Spinal cord (tissue), 9 donors: ENCODE measurements at regions not wholly inside any gene's neighbourhood (a gene's known extent, or its start where the extent isn't known, plus 50 kb on each side); places are given as distances from the start of the nearest gene placed in this dataset.
A peak's percentile ranks its signal among the peaks of the same experiment; 100 is the strongest.
"Not testable (repeated sequence)": the region's sequence is repeated elsewhere in the genome, so short reads cannot be mapped to it uniquely, and the experiment has no call there.

Experiments used
- DNase-seq, 6 donors: peaks; one replicate each; pipeline versions ENCODE4 v3.0.0 to v3.0.0-alpha.2; 2013 to 2015; ENCODE audit warnings: low spot score in 6 of 6, low read depth in 4 of 6
- H3K27ac ChIP-seq: one replicate; pipeline ENCODE4 v1.5.1; 2013; ENCODE audit warnings: low read depth, low read length, control low read depth
- H3K27me3 ChIP-seq: one replicate; pipeline ENCODE4 v1.6.1; 2013; ENCODE audit warnings: low read length; ENCODE audit not compliant: control insufficient read depth, insufficient read depth
- H3K36me3 ChIP-seq: one replicate; pipeline ENCODE4 v1.6.1; 2013; ENCODE audit warnings: low read length; ENCODE audit not compliant: control insufficient read depth, insufficient read depth
- H3K4me1 ChIP-seq: one replicate; pipeline ENCODE4 v1.6.1; 2013; ENCODE audit warnings: low read length; ENCODE audit not compliant: control insufficient read depth, insufficient read depth
- H3K4me3 ChIP-seq: one replicate; pipeline ENCODE4 v1.5.1; 2013; ENCODE audit warnings: low read depth, low read length, control low read depth
- H3K9me3 ChIP-seq: one replicate; pipeline ENCODE4 v1.6.1; 2013; ENCODE audit warnings: low read length; ENCODE audit not compliant: control insufficient read depth, insufficient read depth
- WGBS: methylation state at CpG from one replicate; pipeline ENCODE4 v1.1.5; 2013; ENCODE audit warnings: missing lambda C conversion rate; ENCODE audit not compliant: insufficient coverage; 5-methylcytosine and 5-hydroxymethylcytosine counted together
- donor health status: healthy.

GRCh38 chr10:56231436-56231835 is 129.6 kb downstream of the ZWINT start:
- H3K27ac ChIP-seq = no peak overlapping the region
- H3K9me3 ChIP-seq = no peaks in the 10 kb centered on the region
- no peak for DNase-seq
- no peaks in the 10 kb centered on the region for H3K36me3 ChIP-seq
- no peaks in the 10 kb centered on the region for H3K27me3 ChIP-seq
- no peaks in the 10 kb centered on the region for H3K4me1 ChIP-seq
- 67% methylated on average over 3 of the region's 5 CpGs for WGBS
- H3K4me3 ChIP-seq = no peak overlapping the region

- H3K9me3 ChIP-seq = no peaks in the 10 kb centered on the region
- WGBS = 83% methylated on average over 1 of the region's 3 CpGs
- H3K4me1 ChIP-seq = no peaks in the 10 kb centered on the region
- H3K27me3 ChIP-seq = no peaks in the 10 kb centered on the region
- no peaks in the 10 kb centered on the region for H3K36me3 ChIP-seq
- no peak overlapping the region for H3K4me3 ChIP-seq
- DNase-seq = no peak
- no peak overlapping the region for H3K27ac ChIP-seq
Measured at GRCh38 chr10:56222237-56222636, 138.8 kb downstream of the ZWINT start.

GRCh38 chr10:56212951-56213350 is 148.1 kb downstream of the ZWINT start:
- no peak overlapping the region for H3K27ac ChIP-seq
- no peak overlapping the region for H3K4me3 ChIP-seq
- no peaks in the 10 kb centered on the region for H3K4me1 ChIP-seq
- WGBS = 92% methylated on average over 6 of the region's 6 CpGs
- no peaks in the 10 kb centered on the region for H3K9me3 ChIP-seq
- no peaks in the 10 kb centered on the region for H3K27me3 ChIP-seq
- DNase-seq = no peak
- H3K36me3 ChIP-seq = no peaks in the 10 kb centered on the region

DNA sequence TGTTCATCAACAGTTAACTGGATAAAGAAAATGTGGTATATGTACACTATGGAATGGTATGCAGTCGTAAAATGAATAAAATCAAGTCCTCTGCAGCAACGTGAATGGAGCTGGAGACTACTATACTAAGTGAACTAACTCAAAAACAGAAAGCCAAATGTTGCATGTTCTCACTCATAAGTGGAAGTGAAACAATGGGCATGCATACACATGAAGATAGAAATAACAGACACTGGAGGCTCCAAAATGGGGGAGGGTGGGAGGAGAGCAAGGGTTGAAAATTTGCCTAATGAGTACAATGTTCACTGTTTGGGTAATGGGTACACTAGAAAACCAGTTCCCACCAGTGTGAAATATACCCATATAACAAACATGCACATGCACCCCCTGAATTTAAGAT is 179.5 kb downstream of the ZWINT start:
- H3K27me3 ChIP-seq = no peaks in the 10 kb centered on the region
- no peaks in the 10 kb centered on the region for H3K9me3 ChIP-seq
- DNase-seq = no peak
- H3K36me3 ChIP-seq = no peaks in the 10 kb centered on the region
- WGBS = no CpG with 5 or more reads among the region's 2 CpGs
- H3K4me3 ChIP-seq = no peak overlapping the region
- H3K27ac ChIP-seq = no peak overlapping the region
- no peaks in the 10 kb centered on the region for H3K4me1 ChIP-seq

DNA sequence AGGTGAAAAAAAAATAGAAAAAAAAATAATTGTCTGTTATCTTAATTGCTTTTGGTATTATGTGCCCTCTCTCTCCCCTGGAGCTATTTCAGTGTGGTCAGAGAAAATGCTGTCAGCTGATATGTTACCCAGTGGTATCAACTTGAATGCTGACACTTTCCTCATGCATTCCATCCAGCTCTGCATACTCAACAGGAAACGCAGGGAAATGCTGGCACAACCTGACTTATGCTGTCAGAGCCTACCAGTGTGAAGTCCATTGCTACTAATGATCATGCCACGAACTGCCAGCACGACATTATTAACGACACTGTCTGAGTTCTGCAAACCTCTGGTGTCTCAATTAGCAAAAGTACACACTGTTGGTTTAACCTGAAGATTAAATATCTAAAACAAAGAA is 182.8 kb downstream of the ZWINT start:
- 31% methylated on average over 2 of the region's 4 CpGs for WGBS
- Histone ChIP-seq H3K27ac (no peak overlapping the region), H3K4me1 (no peaks in the 10 kb centered on the region), H3K36me3 (no peaks in the 10 kb centered on the region), H3K9me3 (no peaks in the 10 kb centered on the region), H3K27me3 (no peaks in the 10 kb centered on the region), H3K4me3 (no peak overlapping the region)
- peak in 3 of 6 donors; percentile 4 to 78 (median 49) for DNase-seq

GRCh38 chr10:56155091-56155513 is 206.0 kb downstream of the ZWINT start:
- not testable (repeated sequence) for H3K27ac ChIP-seq, DNase-seq, H3K4me3 ChIP-seq, H3K9me3 ChIP-seq, H3K36me3 ChIP-seq, H3K27me3 ChIP-seq, H3K4me1 ChIP-seq
- WGBS = 96% methylated on average over 38 of the region's 41 CpGs

DNA sequence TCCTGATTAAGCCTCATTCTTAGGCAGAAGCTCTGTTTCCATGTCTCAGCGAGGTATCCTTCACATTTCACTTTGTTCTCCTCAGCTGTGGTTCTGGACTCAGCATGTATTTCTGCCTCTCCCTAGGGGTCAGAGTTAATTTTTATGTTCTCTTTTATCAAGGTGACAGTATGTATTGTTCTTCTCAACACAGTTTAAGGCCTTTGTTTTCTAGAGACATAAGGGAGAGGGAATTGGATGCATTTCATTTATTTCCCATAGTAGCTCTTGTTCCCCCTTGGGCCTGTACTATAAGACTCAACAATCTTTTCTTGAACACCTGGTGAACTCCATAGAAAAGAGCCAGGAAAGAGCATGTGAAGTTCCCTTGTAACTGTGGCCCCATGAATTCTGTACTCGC is 214.3 kb downstream of the ZWINT start:
- Histone ChIP-seq H3K36me3 (no peaks in the 10 kb centered on the region), H3K27ac (no peak overlapping the region), H3K27me3 (no peaks in the 10 kb centered on the region), H3K4me1 (no peaks in the 10 kb centered on the region), H3K4me3 (no peak overlapping the region), H3K9me3 (no peaks in the 10 kb centered on the region)
- WGBS = no CpG with 5 or more reads among the region's 2 CpGs
- no peak for DNase-seq

GRCh38 chr10:56142092-56142728 is 218.8 kb downstream of the ZWINT start:
- no peaks in the 10 kb centered on the region for H3K9me3 ChIP-seq
- H3K4me3 ChIP-seq = no peak overlapping the region
- 80% methylated on average over 1 of the region's 1 CpG for WGBS
- H3K27me3 ChIP-seq = no peaks in the 10 kb centered on the region
- no peak for DNase-seq
- H3K36me3 ChIP-seq = no peaks in the 10 kb centered on the region
- no peaks in the 10 kb centered on the region for H3K4me1 ChIP-seq
- no peak overlapping the region for H3K27ac ChIP-seq

GRCh38 chr10:56139405-56139804 is 221.7 kb downstream of the ZWINT start:
- Histone ChIP-seq H3K9me3 (no peaks in the 10 kb centered on the region), H3K4me3 (no peak overlapping the region), H3K27me3 (no peaks in the 10 kb centered on the region), H3K4me1 (no peaks in the 10 kb centered on the region), H3K36me3 (no peaks in the 10 kb centered on the region), H3K27ac (no peak overlapping the region)
- DNase-seq = no peak
- no CpG with 5 or more reads among the region's 4 CpGs for WGBS

- H3K36me3 ChIP-seq = no peaks in the 10 kb centered on the region
- H3K4me3 ChIP-seq = no peak overlapping the region
- H3K27me3 ChIP-seq = no peaks in the 10 kb centered on the region
- H3K27ac ChIP-seq = no peak overlapping the region
- WGBS = 50% methylated on average over 1 of the region's 4 CpGs
- DNase-seq = peak in 1 of 6 donors; percentile 40
- H3K4me1 ChIP-seq = no peaks in the 10 kb centered on the region
- H3K9me3 ChIP-seq = no peaks in the 10 kb centered on the region
Measured at GRCh38 chr10:56135828-56136227, 225.2 kb downstream of the ZWINT start.
